Neural cell (in vitro differentiated cells): ENCODE measurements at regions not wholly inside any gene's neighbourhood (a gene's known extent, or its start where the extent isn't known, plus 50 kb on each side); places are given as distances from the start of the nearest gene placed in this dataset.

Source experiments
- H2AFZ ChIP-seq: fragments of 200-600, 300-800 bp; sonication (generic), shearing (Covaris generic); 2 replicates; pipeline ENCODE4 v1.6.0; 2014; ENCODE audit warnings: low read depth, mild to moderate bottlenecking, antibody characterized with exemption, low read length, moderate library complexity
- H3F3A ChIP-seq: fragments of 200-600 bp; shearing (Covaris generic); 2 replicates; pipeline ENCODE4 v1.6.1; 2016; ENCODE audit warnings: mild to moderate bottlenecking, moderate library complexity, mixed read lengths, antibody characterized with exemption, low read length; ENCODE audit not compliant: insufficient read depth, poor library complexity, severe bottlenecking
- H3K27ac ChIP-seq: fragments of 200-600, 300-800 bp; sonication (generic), shearing (Covaris generic); 2 replicates; pipeline ENCODE4 v1.5.1; 2014; ENCODE audit warnings: mild to moderate bottlenecking, low read length, moderate library complexity
- H3K27me3 ChIP-seq: fragments of 300-800, 200-600 bp; sonication (generic), shearing (Covaris generic); 2 replicates; pipeline ENCODE4 v1.6.0; 2014; ENCODE audit warnings: mild to moderate bottlenecking, low read depth, low read length, moderate library complexity; ENCODE audit not compliant: insufficient read depth
- H3K36me3 ChIP-seq: fragments of 300-800, 200-600 bp; sonication (generic), shearing (Covaris generic); 2 replicates; pipeline ENCODE4 v1.5.1; 2014; ENCODE audit warnings: mild to moderate bottlenecking, antibody characterized with exemption, low read length, moderate library complexity; ENCODE audit not compliant: insufficient read depth
- H3K4me2 ChIP-seq: fragments of 300-800, 200-600 bp; sonication (generic), shearing (Covaris generic); 2 replicates; pipeline ENCODE4 v1.6.0; 2014; ENCODE audit warnings: mild to moderate bottlenecking, low read length
- H3K4me3 ChIP-seq: fragments of 300-800, 200-600 bp; sonication (generic), shearing (Covaris generic); 2 replicates; pipeline ENCODE4 v1.5.1; 2014; ENCODE audit warnings: mild to moderate bottlenecking, low read length, moderate library complexity
- H3K79me2 ChIP-seq: fragments of 200-600 bp; shearing (Covaris generic); replicated peaks from 2 replicates; pipeline ENCODE4 v1.6.0; 2014; ENCODE audit warnings: mild to moderate bottlenecking, low read length, moderate library complexity; ENCODE audit not compliant: insufficient read depth
- H3K9ac ChIP-seq: fragments of 300-800, 200-600 bp; sonication (generic), shearing (Covaris generic); 2 replicates; pipeline ENCODE4 v1.6.1; 2016; ENCODE audit warnings: mild to moderate bottlenecking, low read length, mixed read lengths
- H3K9me2 ChIP-seq: fragments of 200-600 bp; shearing (Covaris generic); 2 replicates; pipeline ENCODE4 v1.6.1; 2016; ENCODE audit warnings: mild to moderate bottlenecking, low read length, mixed read lengths; ENCODE audit not compliant: insufficient read depth
- H3K9me3 ChIP-seq: fragments of 200-600, 300-800 bp; sonication (generic), shearing (Covaris generic); 2 replicates; pipeline ENCODE4 v1.6.1; 2016; ENCODE audit warnings: mild to moderate bottlenecking, mixed run types, low read length, moderate library complexity, mixed read lengths
- H4K20me1 ChIP-seq: fragments of 200-600 bp; shearing (Covaris generic); 2 replicates; pipeline ENCODE4 v1.6.1; 2016; ENCODE audit warnings: mild to moderate bottlenecking, mixed run types; ENCODE audit not compliant: insufficient read depth
- EP300 ChIP-seq: fragments of 450-650 bp; conservative IDR thresholded peaks from 2 replicates; pipeline ENCODE4 v1.6.1; 2014; ENCODE audit warnings: antibody characterized with exemption, mild to moderate bottlenecking, moderate library complexity; ENCODE audit not compliant: poor library complexity, severe bottlenecking
- EZH2 ChIP-seq: fragments of 200-600, 300-800 bp; shearing (Covaris generic), sonication (generic); IDR thresholded peaks from 2 replicates; pipeline ENCODE4 v1.6.1; 2014; ENCODE audit warnings: antibody characterized with exemption, low read length, borderline replicate concordance, mild to moderate bottlenecking; ENCODE audit not compliant: insufficient read depth, poor library complexity, severe bottlenecking
- MXI1 ChIP-seq: fragments of 450-650 bp; conservative IDR thresholded peaks from 2 replicates; pipeline ENCODE4 v1.6.1; 2014; ENCODE audit warnings: antibody characterized with exemption, mild to moderate bottlenecking; ENCODE audit not compliant: poor library complexity, severe bottlenecking
- POLR2AphosphoS5 ChIP-seq: IDR thresholded peaks from 2 replicates; pipeline ENCODE4 v1.6.1; 2012
- RAD21 ChIP-seq: fragments of 450-650 bp; conservative IDR thresholded peaks from 2 replicates; pipeline ENCODE4 v1.6.1; 2014; ENCODE audit warnings: antibody characterized with exemption, mild to moderate bottlenecking, moderate library complexity
- SMC3 ChIP-seq: fragments of 450-650 bp; conservative IDR thresholded peaks from 2 replicates; pipeline ENCODE4 v1.6.1; 2014; ENCODE audit warnings: antibody characterized with exemption, mild to moderate bottlenecking, moderate library complexity; ENCODE audit not compliant: poor library complexity
- TAF1 ChIP-seq: IDR thresholded peaks from 2 replicates; pipeline ENCODE4 v1.6.1; 2012; ENCODE audit warnings: low read depth
- TF ChIP-seq, protein P1 (sequence below): IDR thresholded peaks from 2 replicates; pipeline ENCODE4 v1.6.1; 2012; ENCODE audit warnings: borderline replicate concordance
- TF ChIP-seq, protein P2 (sequence below): fragments of 450-650 bp; IDR thresholded peaks from 2 replicates; pipeline ENCODE4 v1.5.1; 2014; ENCODE audit warnings: antibody characterized with exemption, mild to moderate bottlenecking, moderate library complexity; ENCODE audit not compliant: poor library complexity, severe bottlenecking

DNA sequence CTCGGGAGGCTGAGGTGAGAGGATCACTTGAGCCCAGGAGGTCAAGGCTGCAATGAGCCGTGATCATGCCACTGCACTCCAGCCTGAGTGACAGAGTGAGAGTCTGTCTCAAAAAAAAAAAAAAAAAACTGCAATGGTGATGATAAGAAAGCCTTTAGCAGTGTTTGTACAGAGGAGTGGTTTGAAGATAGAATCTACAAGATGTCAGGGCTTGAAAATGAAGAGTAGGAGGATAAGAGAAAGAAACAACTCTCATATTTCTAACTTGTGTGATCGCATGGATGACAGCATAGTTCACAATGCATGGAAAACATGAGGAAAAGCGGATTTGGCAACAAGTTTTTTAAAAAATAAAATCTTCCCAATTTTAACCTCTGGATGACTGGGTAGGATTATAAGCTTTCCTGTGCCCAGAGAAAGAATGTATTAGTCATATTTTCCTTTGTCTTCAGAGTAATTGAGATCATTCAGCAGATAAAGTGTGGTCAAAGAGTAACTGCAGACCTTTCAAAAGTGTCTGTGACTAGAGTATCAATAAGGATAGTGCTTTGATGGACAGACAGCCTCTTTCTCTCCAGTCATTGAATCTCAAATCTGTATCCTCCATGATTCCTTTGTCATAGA is 328.1 kb downstream of the CASP12 start:
- no peak overlapping the region for H3K9ac ChIP-seq
- H3F3A ChIP-seq = no peaks in the 10 kb centered on the region
- H3K4me3 ChIP-seq = no peak overlapping the region
- H3K36me3 ChIP-seq = no peaks in the 10 kb centered on the region
- no peak overlapping the region for H3K4me2 ChIP-seq
- H3K27me3 ChIP-seq = no peaks in the 10 kb centered on the region
- no peaks in the 10 kb centered on the region for H4K20me1 ChIP-seq
- H3K27ac ChIP-seq = no peak overlapping the region
- TF ChIP-seq MXI1 (no peak), POLR2AphosphoS5 (no peak), SMC3 (no peak), TAF1 (no peak), EZH2 (no peak), EP300 (no peak), RAD21 (no peak)
- TF ChIP-seq, protein P1, sequence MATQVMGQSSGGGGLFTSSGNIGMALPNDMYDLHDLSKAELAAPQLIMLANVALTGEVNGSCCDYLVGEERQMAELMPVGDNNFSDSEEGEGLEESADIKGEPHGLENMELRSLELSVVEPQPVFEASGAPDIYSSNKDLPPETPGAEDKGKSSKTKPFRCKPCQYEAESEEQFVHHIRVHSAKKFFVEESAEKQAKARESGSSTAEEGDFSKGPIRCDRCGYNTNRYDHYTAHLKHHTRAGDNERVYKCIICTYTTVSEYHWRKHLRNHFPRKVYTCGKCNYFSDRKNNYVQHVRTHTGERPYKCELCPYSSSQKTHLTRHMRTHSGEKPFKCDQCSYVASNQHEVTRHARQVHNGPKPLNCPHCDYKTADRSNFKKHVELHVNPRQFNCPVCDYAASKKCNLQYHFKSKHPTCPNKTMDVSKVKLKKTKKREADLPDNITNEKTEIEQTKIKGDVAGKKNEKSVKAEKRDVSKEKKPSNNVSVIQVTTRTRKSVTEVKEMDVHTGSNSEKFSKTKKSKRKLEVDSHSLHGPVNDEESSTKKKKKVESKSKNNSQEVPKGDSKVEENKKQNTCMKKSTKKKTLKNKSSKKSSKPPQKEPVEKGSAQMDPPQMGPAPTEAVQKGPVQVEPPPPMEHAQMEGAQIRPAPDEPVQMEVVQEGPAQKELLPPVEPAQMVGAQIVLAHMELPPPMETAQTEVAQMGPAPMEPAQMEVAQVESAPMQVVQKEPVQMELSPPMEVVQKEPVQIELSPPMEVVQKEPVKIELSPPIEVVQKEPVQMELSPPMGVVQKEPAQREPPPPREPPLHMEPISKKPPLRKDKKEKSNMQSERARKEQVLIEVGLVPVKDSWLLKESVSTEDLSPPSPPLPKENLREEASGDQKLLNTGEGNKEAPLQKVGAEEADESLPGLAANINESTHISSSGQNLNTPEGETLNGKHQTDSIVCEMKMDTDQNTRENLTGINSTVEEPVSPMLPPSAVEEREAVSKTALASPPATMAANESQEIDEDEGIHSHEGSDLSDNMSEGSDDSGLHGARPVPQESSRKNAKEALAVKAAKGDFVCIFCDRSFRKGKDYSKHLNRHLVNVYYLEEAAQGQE = no peak
- TF ChIP-seq, protein P2, sequence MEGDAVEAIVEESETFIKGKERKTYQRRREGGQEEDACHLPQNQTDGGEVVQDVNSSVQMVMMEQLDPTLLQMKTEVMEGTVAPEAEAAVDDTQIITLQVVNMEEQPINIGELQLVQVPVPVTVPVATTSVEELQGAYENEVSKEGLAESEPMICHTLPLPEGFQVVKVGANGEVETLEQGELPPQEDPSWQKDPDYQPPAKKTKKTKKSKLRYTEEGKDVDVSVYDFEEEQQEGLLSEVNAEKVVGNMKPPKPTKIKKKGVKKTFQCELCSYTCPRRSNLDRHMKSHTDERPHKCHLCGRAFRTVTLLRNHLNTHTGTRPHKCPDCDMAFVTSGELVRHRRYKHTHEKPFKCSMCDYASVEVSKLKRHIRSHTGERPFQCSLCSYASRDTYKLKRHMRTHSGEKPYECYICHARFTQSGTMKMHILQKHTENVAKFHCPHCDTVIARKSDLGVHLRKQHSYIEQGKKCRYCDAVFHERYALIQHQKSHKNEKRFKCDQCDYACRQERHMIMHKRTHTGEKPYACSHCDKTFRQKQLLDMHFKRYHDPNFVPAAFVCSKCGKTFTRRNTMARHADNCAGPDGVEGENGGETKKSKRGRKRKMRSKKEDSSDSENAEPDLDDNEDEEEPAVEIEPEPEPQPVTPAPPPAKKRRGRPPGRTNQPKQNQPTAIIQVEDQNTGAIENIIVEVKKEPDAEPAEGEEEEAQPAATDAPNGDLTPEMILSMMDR = no peak
- H3K9me2 ChIP-seq = no peaks in the 10 kb centered on the region
- no peaks in the 10 kb centered on the region for H3K79me2 ChIP-seq
- H3K9me3 ChIP-seq = no peaks in the 10 kb centered on the region
- no peak overlapping the region for H2AFZ ChIP-seq

DNA sequence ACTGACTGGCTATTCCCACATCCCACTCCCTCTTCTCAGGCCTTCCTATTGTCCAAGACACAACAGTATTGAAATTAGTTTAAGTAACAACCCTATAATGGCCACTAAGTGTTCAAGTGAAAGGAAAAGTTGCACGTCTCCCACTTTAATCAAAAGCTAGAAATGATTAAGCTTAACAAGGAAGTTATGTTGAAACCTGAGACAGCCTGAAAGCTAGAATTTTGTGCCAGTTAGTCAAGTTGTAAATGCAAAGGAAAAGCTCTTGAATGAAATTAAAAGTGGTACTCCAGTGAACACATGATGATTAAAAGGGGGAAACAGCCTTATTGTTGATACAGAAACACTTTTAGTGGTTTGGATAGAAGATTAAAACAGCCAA is 332.7 kb downstream of the CASP12 start:
- Histone ChIP-seq H3K4me3 (no peak overlapping the region), H4K20me1 (no peaks in the 10 kb centered on the region), H3K9ac (no peak overlapping the region), H3K79me2 (no peaks in the 10 kb centered on the region), H3K4me2 (no peak overlapping the region), H3K9me3 (no peaks in the 10 kb centered on the region), H3K9me2 (no peaks in the 10 kb centered on the region), H3K27ac (no peak overlapping the region), H2AFZ (no peak overlapping the region), H3K27me3 (no peaks in the 10 kb centered on the region), H3F3A (no peaks in the 10 kb centered on the region), H3K36me3 (no peaks in the 10 kb centered on the region)
- TF ChIP-seq MXI1 = no peak
- TF ChIP-seq, protein P1 = no peak
